GM12864 (cell line): ENCODE measurements at regions not wholly inside any gene's neighbourhood (a gene's known extent, or its start where the extent isn't known, plus 50 kb on each side); places are given as distances from the start of the nearest gene placed in this dataset.

ENCODE experiments used
- DNase-seq: peaks from one replicate; pipeline ENCODE4 v3.0.0-alpha.2; 2011; ENCODE audit warnings: low read depth
- H3K4me3 ChIP-seq: 2 replicates; pipeline ENCODE4 v1.5.1; 2011; ENCODE audit warnings: mild to moderate bottlenecking, low read depth, low read length, control low read depth
- CTCF ChIP-seq: IDR thresholded peaks from 2 replicates; pipeline ENCODE4 v1.5.1; 2011; ENCODE audit warnings: low read depth, mild to moderate bottlenecking, moderate library complexity, low read length, control low read depth, inconsistent platforms; ENCODE audit errors: missing control alignments

GRCh38 chr15:37788330-37788729 is 146.1 kb upstream of the TMCO5A start:
- DNase-seq: no peak
- TF ChIP-seq CTCF: no peak
- no peak overlapping the region for H3K4me3 ChIP-seq

- DNase-seq: no peak
- no peak for TF ChIP-seq CTCF
- no peak overlapping the region for H3K4me3 ChIP-seq
These were observed 145.6 kb upstream of the TMCO5A start for GRCh38 chr15:37788767-37789396.

- no peak overlapping the region for H3K4me3 ChIP-seq
- DNase-seq: no peak
- no peak for TF ChIP-seq CTCF
These were observed 145.0 kb upstream of the TMCO5A start for GRCh38 chr15:37789397-37789786.

DNA sequence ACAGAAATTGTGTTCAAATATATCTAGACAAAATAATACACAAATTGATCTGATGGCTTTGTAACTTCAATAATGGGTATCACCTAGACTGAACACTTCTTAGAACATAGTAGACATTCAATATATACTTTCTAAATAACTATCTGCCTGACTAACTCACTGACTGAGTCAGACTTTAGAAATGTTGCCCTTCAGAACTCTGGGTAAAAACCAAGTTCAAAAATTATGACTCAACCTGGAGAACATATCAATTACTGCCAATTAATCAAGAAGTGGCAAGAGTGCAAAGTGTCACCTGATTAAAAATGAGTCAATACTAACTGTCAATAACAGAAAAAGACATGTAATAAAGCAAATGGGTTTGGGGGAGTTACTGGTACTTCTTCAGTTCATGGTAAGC is 144.6 kb upstream of the TMCO5A start:
- no peak for TF ChIP-seq CTCF
- no peak for DNase-seq
- no peak overlapping the region for H3K4me3 ChIP-seq

DNA sequence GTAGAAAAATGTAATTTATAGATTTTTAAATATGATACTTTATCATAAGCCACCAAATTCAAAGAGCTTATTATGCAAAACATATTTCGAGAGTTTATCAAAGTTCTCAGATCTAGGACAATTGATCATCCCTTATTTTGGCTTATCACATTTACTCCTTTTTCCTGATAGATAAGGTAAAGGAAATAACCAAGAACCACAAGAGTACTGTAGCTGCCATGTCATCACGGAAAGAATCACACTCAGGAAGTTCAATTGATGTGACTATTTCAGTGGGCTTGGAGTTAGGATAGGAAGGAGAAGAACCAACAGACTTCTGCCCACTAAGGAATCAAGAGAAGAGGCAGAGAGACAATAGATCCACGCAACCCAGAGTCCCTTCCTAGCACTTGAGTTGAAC is 142.7 kb upstream of the TMCO5A start:
- DNase-seq: no peak
- H3K4me3 ChIP-seq: no peak overlapping the region
- TF ChIP-seq CTCF: no peak

GRCh38 chr15:37792351-37792750 is 142.1 kb upstream of the TMCO5A start:
- no peak for DNase-seq
- no peak for TF ChIP-seq CTCF
- H3K4me3 ChIP-seq: no peak overlapping the region

DNA sequence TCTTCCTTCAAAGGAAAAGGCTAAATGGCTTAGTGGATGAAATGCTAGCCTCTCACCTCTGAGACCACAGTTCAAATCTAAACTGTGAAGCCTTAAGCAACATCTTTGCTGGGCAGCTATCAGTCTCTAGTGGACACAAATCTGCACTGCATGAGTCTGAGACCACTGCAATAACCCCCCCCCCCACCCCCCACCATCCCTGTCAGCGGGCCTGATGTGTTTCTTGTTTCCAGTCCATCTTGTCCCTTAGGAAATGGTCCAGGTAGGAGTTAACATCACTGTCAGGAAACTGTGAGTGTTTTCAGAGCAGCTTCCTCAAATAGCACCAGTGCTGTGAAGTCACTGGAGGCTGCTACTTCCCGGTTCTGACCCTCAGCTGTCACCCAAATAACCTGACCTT is 140.6 kb upstream of the TMCO5A start:
- DNase-seq: no peak
- no peak overlapping the region for H3K4me3 ChIP-seq
- TF ChIP-seq CTCF: no peak
